ENCODE measurements at regions not wholly inside any gene's neighbourhood (a gene's known extent, or its start where the extent isn't known, plus 50 kb on each side); places are given as distances from the start of the nearest gene placed in this dataset.

GRCh38 chr2:8049851-8050571 is 631.8 kb upstream of the ID2 start:
- no peak for TF ChIP-seq CTCF (IDR thresholded peaks at IDR 0.05)
- no peak overlapping the region for H3K4me3 ChIP-seq
- no peaks in the 10 kb centered on the region for H3K9me3 ChIP-seq

GRCh38 chr2:8053216-8053615 is 628.6 kb upstream of the ID2 start:
- no peaks in the 10 kb centered on the region for H3K9me3 ChIP-seq
- no peak for ATAC-seq (ENCODE audit: insufficient number of reproducible peaks, low FRiP score, low read depth)
- H3K36me3 ChIP-seq = no peaks in the 10 kb centered on the region
- H3K4me3 ChIP-seq = no peak overlapping the region
- DNase-seq (ENCODE audit: low spot score) = no peak
- no peak for TF ChIP-seq CTCF (IDR thresholded peaks at IDR 0.05)
- H3K4me1 ChIP-seq (ENCODE audit: control insufficient read depth in 1 of 2, low read depth in 2 of 2) = peaks cover 0 to 3% of the 10 kb centered on the region in 2 donors
- H3K27me3 ChIP-seq (replicated peaks; ENCODE audit: insufficient read depth) = no peaks in the 10 kb centered on the region
- H3K27ac ChIP-seq = no peak overlapping the region

More at GRCh38 chr2:8049851-8050571, 631.8 kb upstream of the ID2 start:
- DNase-seq (ENCODE audit: low spot score) (no peak), ATAC-seq (ENCODE audit: insufficient number of reproducible peaks, low FRiP score, low read depth) (no peak)
- no peaks in the 10 kb centered on the region for H3K4me1 ChIP-seq (ENCODE audit: control insufficient read depth in 1 of 2, low read depth in 2 of 2)
- no peak overlapping the region for H3K27ac ChIP-seq
- no peaks in the 10 kb centered on the region for H3K36me3 ChIP-seq
- H3K27me3 ChIP-seq (replicated peaks; ENCODE audit: insufficient read depth) = no peaks in the 10 kb centered on the region

GRCh38 chr2:8054070-8054469 is 627.8 kb upstream of the ID2 start:
- H3K27me3 ChIP-seq (replicated peaks; ENCODE audit: insufficient read depth) = no peaks in the 10 kb centered on the region
- peaks cover 0 to 11% of the 10 kb centered on the region in 2 donors for H3K4me1 ChIP-seq (ENCODE audit: control insufficient read depth in 1 of 2, low read depth in 2 of 2)
- TF ChIP-seq CTCF (IDR thresholded peaks at IDR 0.05) = no peak
- ATAC-seq (ENCODE audit: insufficient number of reproducible peaks, low FRiP score, low read depth) (no peak), DNase-seq (ENCODE audit: low spot score) (no peak)
- H3K36me3 ChIP-seq = no peaks in the 10 kb centered on the region
- no peak overlapping the region for H3K27ac ChIP-seq
- no peaks in the 10 kb centered on the region for H3K9me3 ChIP-seq
- H3K4me3 ChIP-seq = no peak overlapping the region

GRCh38 chr2:8058652-8059051 is 623.2 kb upstream of the ID2 start:
- DNase-seq (ENCODE audit: low spot score) = no peak
- ATAC-seq (ENCODE audit: insufficient number of reproducible peaks, low FRiP score, low read depth) = no peak
- Histone ChIP-seq H3K9me3 (no peaks in the 10 kb centered on the region), H3K36me3 (no peaks in the 10 kb centered on the region), H3K4me1 (ENCODE audit: control insufficient read depth in 1 of 2, low read depth in 2 of 2) (peaks cover 0 to 11% of the 10 kb centered on the region in 2 donors), H3K27me3 (replicated peaks; ENCODE audit: insufficient read depth) (no peaks in the 10 kb centered on the region), H3K27ac (no peak overlapping the region), H3K4me3 (no peak overlapping the region)
- TF ChIP-seq CTCF (IDR thresholded peaks at IDR 0.05) = no peak

- no peaks in the 10 kb centered on the region for H3K9me3 ChIP-seq
- no peak overlapping the region for H3K27ac ChIP-seq
- TF ChIP-seq CTCF (IDR thresholded peaks at IDR 0.05) = no peak
- no peaks in the 10 kb centered on the region for H3K36me3 ChIP-seq
- no peak overlapping the region for H3K4me3 ChIP-seq
- no peak for DNase-seq (ENCODE audit: low spot score)
- peaks cover 0 to 11% of the 10 kb centered on the region in 2 donors for H3K4me1 ChIP-seq (ENCODE audit: control insufficient read depth in 1 of 2, low read depth in 2 of 2)
- H3K27me3 ChIP-seq (replicated peaks; ENCODE audit: insufficient read depth) = no peaks in the 10 kb centered on the region
- no peak for ATAC-seq (ENCODE audit: insufficient number of reproducible peaks, low FRiP score, low read depth)
These were observed 622.6 kb upstream of the ID2 start for GRCh38 chr2:8059255-8059654.

Data from thoracic aorta (tissue), 2 donors.